GM13976 (cell line): ENCODE measurements at regions not wholly inside any gene's neighbourhood (a gene's known extent, or its start where the extent isn't known, plus 50 kb on each side); places are given as distances from the start of the nearest gene placed in this dataset.

Source experiments
- DNase-seq: peaks from one replicate; pipeline ENCODE4 v3.0.0; 2012; ENCODE audit warnings: low spot score
- in situ Hi-C: fragments of 300-500 bp; cut with MboI; formaldehyde crosslinking; loops from one replicate; pipeline ENCODE4 v1.12.0; 2022; ENCODE audit warnings: low sequenced_read_pairs, mixed read lengths, inconsistent platforms; ENCODE audit not compliant: unreplicated experiment
- TF ChIP-seq, protein P1 (sequence below): IDR thresholded peaks from 2 replicates; pipeline ENCODE4 v1.5.1; 2012; ENCODE audit warnings: borderline replicate concordance, mild to moderate bottlenecking; ENCODE audit not compliant: insufficient read depth; ENCODE audit errors: extremely low read depth, missing control alignments, control extremely low read depth

DNA sequence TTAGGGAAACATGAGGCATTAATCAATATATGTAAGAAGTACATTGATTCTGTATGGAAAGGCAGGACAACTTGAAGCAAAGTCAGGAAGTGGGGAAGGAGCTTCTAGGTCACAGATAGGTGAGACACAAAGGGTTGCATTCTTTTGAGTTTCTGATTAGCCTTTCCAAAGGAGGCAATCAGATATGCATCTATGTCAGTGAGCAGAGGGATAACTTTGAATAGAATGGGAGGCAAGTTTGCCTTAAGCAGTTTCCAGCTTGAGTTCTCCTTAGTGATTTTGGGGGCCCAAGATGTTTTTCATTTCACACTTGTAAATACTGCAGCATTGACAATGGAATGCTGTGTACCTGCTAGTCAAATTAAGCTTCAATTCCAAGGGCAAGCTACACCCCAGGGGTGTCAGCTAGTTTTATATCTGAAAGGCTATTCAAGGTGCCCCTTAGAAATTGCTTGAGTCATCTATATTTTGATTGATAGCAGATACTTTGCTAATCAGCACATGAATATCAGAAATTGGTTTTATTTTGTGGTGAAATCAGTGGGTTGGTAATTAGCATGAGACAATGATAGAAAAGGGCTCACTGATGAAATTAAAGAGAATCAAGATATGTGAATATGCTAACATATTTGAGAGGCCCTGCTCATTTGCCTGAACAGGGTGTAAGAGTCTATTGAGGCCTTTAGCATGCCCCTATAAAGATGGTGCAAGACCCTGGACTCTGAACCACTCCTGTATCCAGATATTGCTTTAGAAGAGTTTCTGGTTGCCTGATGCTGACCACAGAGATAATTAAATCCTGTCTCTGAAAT, 131.5 kb downstream of the TMEM17 start:
- in situ Hi-C loops: no loop called here
- TF ChIP-seq, protein P1, sequence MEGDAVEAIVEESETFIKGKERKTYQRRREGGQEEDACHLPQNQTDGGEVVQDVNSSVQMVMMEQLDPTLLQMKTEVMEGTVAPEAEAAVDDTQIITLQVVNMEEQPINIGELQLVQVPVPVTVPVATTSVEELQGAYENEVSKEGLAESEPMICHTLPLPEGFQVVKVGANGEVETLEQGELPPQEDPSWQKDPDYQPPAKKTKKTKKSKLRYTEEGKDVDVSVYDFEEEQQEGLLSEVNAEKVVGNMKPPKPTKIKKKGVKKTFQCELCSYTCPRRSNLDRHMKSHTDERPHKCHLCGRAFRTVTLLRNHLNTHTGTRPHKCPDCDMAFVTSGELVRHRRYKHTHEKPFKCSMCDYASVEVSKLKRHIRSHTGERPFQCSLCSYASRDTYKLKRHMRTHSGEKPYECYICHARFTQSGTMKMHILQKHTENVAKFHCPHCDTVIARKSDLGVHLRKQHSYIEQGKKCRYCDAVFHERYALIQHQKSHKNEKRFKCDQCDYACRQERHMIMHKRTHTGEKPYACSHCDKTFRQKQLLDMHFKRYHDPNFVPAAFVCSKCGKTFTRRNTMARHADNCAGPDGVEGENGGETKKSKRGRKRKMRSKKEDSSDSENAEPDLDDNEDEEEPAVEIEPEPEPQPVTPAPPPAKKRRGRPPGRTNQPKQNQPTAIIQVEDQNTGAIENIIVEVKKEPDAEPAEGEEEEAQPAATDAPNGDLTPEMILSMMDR: no peak
- DNase-seq: no peak

DNA sequence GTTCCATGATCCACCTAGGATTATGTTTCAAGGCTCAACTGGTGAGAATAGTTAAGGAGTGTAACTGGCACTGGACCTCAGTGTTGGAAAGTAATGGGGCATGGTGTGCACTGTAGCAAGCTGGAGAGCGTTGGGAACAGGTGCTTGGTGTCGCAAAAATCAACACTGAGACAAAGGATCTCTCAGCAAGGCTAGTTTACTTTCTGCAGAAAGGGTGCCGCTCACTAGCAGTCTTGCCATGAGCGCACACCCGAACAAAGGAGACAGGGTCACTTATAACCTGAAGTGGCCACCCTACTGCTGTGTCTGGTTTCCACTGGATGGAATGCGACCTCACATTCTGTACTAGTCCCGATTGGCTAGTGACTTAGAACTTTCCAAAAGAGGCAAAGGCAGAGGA, 133.2 kb downstream of the TMEM17 start:
- in situ Hi-C loops: no loop called here
- TF ChIP-seq, protein P1: no peak
- DNase-seq: no peak

DNA sequence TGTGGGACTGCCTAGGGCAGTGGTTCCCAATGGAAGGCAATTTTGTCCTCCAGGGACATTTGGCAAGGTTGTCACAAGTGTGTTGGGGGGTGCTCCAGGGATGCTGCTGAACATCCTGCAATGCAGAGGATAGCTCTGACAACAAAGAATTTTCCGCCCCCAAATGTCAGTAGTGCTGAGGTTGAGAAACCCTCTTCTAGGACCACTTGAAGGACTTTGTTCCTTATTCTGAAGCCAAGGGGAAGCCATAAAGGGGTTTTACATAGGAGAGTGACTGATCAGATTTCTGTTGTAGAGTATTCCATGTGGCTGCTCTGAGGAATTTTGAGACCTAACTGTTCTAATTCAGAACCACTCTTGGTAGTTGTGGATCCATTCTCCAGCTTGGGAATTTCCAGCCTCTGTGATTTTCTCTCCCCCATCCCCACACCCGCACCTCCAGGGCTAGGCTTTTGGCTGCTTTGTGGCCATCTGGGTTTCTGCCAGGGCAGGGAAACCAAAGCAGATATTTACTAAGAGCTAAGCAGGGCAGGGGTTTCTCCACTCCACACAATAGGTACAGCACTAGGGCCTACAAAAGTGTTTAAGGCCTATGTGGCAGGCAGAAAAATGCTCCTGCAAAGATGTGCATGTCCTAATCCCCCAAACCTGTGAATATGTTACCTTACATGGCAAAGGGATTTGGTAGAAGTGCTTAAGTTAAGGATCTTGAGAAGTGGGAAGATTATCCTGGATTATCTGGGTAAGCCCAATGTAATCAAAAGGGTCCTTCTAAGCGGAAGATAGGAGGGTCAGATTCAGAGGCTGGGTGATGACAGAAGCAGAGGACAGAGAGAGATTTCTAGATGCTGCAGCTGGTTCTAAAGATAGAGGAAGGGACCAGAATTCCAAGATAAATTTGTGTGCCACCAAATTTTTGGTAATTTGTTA, 135.4 kb downstream of the TMEM17 start:
- DNase-seq: no peak
- TF ChIP-seq, protein P1: no peak
- in situ Hi-C loops: no loop called here

DNA sequence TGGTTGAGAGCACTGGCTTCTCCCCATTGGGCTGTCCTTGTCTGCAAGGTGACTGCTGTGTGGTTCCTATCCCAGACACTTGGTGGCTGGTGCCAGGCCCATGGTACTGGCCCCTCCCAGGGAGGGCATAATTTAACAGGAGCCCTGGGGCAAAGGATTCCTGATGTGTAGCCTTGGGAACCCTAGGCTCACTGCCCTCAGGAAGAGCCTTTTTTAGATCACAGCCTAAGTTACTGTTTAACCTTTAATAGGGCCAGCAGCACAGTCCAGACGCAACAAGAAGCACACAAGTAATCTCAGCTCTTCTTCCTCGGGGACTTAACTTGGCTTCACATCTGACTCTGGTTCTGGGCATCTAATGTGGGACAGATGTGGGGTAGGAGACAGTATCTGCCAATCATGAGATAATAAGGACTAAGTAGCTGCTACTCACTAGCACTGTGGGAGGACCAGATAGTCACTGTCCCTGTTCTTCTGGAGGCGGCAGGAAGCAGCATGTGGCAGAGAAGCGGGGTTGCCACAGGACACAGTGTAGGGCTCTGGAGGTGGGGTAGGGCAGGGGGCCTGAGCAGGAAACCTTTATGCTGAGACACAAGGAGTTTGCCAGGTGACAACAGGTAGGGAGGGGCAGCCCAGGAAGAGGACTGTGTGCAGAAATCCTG, 136.3 kb downstream of the TMEM17 start:
- TF ChIP-seq, protein P1: no peak
- in situ Hi-C loops: no loop called here
- no peak for DNase-seq

DNA sequence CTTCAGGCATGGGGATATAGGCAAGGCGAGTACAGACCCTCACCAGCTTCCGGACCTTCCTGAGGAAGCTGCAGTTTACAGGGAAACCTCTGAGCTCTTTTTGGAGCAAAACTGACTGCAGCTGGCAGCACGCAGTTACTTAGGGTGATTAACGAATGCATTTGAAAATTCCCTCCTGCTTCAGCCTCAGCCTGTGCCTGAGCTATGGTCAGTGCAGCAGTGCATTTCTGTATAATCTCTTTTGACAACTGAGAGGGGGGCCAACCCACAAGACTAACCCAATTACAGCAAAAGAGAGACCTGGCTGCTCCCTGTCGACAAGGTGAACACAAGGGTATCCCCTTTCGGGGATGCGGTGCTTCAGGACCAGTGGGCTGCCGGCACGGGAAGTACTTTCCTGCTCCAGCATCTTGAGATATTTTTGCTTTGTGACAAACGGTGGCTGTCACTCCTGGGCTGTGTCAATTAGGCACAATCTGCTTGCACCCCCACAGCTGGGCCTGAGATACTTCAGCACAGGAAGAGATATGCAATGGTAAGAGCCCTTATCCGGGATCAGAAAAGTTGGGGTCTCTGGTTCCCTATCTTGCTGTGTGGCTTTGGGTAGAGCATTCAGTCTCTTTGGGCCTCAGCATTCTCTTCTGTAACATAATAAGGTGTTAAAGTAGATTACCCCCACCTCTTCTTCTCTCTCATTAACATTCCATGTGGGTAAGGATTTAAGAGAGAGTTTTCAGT, 141.0 kb downstream of the TMEM17 start:
- in situ Hi-C loops: no loop called here
- no peak for DNase-seq
- TF ChIP-seq, protein P1: no peak
